Urothelium cell line (cell line): ENCODE measurements at regions not wholly inside any gene's neighbourhood (a gene's known extent, or its start where the extent isn't known, plus 50 kb on each side); places are given as distances from the start of the nearest gene placed in this dataset.

ENCODE experiments used
- DNase-seq: peaks from one replicate; pipeline ENCODE4 v3.0.0; 2011; ENCODE audit warnings: low spot score, mixed read lengths
- FAIRE-seq: peaks from 2 replicates; lab custom pipeline; 2011; peaks lifted over from hg19 to GRCh38; lab: Jason Lieb, UNC

GRCh38 chr13:76715075-76715474 is 171.1 kb downstream of the KCTD12 start:
- no peak for DNase-seq
- FAIRE-seq = no peak

DNA sequence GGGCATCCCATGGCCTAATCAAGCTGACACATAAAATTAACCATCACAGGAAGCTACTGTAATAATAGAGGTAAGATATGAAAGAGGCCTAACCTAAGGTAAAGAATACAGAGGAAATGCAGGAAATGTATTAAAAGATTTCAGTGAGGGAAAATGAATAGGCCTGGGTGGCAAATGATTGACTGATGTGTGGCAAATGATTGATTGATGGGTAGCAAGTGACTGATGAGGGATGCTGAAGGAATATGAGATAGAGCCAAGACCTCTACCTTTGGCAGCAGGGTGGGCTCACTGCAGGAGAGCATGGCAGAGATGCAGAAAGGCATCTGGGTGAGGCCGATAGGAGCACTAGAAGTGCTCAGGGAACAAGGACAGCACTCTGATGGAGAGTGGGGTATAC is 172.9 kb downstream of the KCTD12 start:
- FAIRE-seq (no peak), DNase-seq (no peak)

DNA sequence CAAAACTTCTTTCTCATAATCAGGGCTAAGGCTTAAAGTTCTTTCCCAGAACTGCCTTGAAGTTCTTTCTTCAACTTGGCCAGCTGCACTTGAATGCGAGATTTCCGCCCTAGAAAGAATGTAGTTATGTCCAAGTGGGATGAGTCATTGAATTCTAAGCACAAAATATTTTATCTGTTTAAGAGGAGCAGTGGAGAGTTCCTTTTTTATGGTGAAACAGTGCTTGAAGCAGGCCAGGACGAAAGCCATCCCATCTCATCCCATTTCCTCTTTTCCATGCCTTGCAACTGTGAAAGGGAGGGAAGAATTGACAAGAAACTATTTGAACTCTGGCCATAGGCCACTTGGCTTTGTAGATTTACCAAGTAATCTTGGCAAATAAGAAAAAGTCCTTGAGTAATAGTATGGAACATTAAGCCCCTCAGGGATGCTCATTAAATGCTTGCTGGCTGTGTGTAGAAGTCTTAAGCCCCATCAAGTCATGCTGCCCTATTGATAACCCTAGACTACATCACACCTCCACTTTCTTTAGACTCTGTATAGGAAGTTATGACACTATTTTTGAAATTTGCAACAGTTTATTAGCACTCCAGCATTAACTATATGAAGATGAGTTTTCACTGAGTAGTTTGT is 174.5 kb downstream of the KCTD12 start:
- DNase-seq (peak; percentile 40), FAIRE-seq (no peak)

GRCh38 chr13:76709851-76710250 is 176.4 kb downstream of the KCTD12 start:
- no peak for FAIRE-seq

GRCh38 chr13:76708138-76708688 is 178.0 kb downstream of the KCTD12 start:
- DNase-seq (no peak), FAIRE-seq (no peak)

More at GRCh38 chr13:76709851-76710250, 176.4 kb downstream of the KCTD12 start:
- no peak for DNase-seq

GRCh38 chr13:76707360-76707759 is 178.8 kb downstream of the KCTD12 start:
- no peak for DNase-seq
- no peak for FAIRE-seq

- DNase-seq = no peak
- FAIRE-seq = no peak
These were observed 182.4 kb downstream of the KCTD12 start for GRCh38 chr13:76703621-76704288.

GRCh38 chr13:76703216-76703615 is 183.0 kb downstream of the KCTD12 start:
- no peak for DNase-seq
- FAIRE-seq = no peak

GRCh38 chr13:76697288-76697687 is 188.9 kb downstream of the KCTD12 start:
- FAIRE-seq (no peak), DNase-seq (no peak)

GRCh38 chr13:76696370-76696769 is 189.8 kb downstream of the KCTD12 start:
- FAIRE-seq = no peak
- DNase-seq = no peak

DNA sequence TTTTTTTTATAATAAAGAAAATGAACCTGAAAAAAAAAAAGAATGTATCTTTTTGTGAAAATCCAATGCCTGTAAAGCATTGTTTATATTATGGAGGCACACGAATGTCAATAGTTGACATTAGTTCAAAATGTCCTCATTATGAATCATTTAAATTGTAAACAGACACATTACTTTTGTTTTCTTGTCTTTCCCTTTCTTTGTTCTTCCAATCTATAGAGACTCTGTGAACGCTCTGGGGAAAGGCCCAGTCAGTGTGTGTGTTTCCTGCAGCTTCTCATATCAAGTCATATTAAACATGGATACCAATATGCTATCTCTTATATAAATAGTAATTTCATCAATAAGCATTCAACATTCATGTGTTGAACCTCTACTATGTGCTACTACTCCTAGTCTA is 193.1 kb downstream of the KCTD12 start:
- no peak for DNase-seq
- FAIRE-seq = no peak

DNA sequence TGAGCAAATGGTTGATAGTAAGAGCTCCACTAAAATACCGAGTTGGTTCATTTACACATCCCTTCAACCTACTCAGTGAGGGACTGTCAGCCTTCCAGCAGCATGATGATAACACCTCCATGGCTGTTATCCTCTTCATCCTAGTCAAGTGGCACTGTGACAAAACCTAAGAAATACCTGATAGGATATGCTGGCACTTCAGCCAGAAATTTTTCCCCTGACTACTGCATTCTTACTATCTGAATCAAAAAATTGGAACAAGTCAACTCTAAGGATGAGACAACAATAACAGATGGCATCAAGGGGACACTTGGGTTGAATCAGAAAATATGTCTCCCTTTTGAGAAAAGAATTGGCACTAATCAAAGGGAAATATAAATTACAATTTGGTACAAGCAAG is 193.9 kb downstream of the KCTD12 start:
- DNase-seq = no peak
- no peak for FAIRE-seq

DNA sequence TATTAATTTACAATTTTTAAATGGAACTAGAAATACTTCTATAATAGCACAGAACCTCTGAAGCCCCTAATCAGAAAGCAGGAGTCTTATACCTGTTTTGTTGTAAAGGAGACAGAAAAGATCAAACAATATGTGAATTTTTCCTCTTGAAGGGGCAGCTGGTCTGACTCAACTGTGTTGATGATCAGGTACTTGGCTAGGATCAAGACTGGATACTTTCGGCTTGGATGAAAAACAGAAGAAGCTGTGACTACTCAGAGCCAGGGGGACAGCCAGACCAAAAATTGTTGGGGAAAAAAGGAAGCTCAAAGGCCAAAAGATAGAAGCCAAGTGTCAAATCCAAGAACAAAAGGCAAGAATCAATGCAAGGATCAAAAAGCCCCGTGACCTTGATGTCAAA is 195.6 kb downstream of the KCTD12 start:
- DNase-seq = no peak
- FAIRE-seq = no peak

DNA sequence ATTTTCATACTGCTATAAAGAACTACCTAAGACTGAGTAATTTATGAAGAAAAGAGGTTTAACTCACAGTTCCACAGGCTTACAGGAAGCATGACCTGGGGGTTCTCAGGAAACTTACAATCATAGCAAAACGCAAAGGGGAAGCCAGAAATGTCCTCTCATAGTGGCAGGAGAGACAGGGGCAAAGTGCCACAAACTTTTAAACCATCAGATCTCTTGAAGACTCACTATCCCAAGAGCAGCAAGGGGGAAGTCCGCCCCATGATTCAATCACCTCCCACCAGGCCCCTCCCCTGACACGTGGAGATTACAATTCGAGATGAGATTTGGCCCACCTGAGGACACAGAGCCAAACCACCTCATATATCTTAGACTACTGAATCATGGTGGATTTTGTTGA is 198.7 kb downstream of the KCTD12 start:
- no peak for DNase-seq
- no peak for FAIRE-seq

- FAIRE-seq = no peak
- DNase-seq = no peak
These were observed 200.3 kb downstream of the KCTD12 start for GRCh38 chr13:76685938-76686337.

GRCh38 chr13:76684336-76684735 is 201.9 kb downstream of the KCTD12 start:
- no peak for FAIRE-seq

DNA sequence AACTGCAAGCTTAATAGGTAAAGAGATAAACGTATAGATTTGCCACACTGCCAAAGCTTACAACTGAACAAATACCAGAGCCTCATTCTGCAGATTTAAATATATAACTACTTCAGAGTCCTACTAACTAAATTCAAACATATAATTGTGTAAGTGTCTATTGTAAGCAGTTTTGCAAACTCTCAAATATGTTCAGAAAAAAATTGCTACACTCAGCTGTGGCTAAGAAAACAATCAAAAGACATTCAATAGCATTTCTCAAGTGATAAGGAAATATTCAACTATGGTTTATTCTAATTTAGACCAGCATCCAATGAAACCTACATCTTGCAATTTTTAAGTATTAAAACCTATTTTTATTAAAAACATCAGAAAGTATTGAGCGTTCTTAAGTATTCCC is 202.4 kb downstream of the KCTD12 start:
- FAIRE-seq (no peak), DNase-seq (no peak)

More at GRCh38 chr13:76684336-76684735, 201.9 kb downstream of the KCTD12 start:
- DNase-seq = no peak

DNA sequence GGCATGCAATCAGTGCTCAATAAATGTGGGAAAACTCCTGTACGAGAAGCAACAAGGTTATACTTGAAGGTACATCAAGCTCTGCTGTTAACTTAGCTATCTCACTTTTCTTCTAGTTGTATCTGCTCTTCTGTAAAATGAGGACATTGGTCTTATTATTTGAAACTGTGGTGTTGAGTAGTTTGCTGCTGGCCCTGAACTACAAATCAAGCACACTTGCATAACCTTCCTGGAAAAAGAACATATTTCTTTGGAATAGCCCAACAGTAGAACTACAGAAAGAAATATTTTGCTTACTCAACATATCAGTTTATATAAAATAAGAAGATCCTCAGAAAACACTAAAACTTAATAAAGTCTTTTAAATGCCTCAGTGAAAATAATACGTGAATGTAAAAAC is 203.0 kb downstream of the KCTD12 start:
- DNase-seq = no peak
- no peak for FAIRE-seq

DNA sequence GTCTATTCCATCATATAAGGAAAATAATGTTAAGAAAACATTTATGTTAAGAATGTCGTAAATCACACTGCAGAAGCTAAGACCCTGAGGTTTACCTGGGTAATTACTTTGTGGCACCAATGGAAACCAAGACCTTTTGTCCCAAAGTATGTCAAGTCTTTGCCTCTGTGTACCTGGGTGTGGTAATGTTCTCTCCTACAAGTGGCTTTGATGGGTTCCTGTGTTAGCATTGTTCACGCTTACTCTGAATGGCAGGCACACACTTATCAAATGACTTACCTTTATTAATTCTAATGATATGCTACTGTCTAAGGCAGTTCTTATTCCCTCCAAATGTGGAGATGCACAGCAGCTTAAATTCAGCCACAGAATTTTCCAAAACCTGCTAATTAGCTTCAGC is 206.1 kb downstream of the KCTD12 start:
- FAIRE-seq = no peak
- no peak for DNase-seq

- FAIRE-seq (no peak), DNase-seq (no peak)
These were observed 209.2 kb downstream of the KCTD12 start for GRCh38 chr13:76677043-76677442.

DNA sequence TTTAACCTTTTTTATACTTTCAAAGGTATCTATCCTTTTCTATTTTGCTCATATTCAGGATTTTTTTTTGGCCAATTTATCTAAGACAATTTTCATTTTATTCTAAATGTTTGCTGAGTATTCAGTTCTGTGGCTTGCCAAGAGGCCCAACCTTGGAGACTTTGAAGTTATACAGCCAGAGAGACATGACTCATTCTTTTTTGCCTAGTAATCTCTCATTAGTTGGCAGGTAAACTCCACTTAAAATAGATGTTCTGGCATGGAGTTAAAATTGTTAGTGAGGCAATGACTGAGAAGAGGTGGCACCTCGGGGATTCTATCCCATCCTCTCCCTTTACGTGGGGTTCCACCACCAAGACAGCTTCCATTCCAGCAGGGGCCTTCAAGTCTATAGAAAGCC is 213.8 kb downstream of the KCTD12 start:
- DNase-seq (peak; percentile 24), FAIRE-seq (no peak)

DNA sequence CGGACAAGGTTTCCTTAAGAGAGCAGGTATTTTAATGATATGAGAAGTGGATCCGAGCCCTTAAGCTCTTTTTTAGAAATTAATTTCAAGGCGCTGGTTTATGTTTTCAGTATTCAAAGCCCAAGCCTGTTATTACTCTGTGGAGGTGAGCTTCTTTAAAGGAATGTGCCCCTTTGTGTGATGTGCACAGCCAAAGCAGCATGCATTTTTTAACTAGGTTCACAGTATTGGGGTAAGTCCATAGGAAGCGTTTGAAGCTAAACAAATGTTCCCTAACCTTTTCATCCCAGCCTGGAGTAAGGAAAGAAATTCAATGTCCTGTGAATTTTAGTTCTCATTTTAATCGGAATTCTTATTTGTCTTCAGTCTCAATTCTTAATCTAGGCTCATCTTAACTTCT is 217.5 kb downstream of the KCTD12 start:
- no peak for DNase-seq
- FAIRE-seq = no peak
